Activated B cell treated with CpG ODN at 0.5 μM for 24 hours (primary cell): ENCODE measurements at regions not wholly inside any gene's neighbourhood (a gene's known extent, or its start where the extent isn't known, plus 50 kb on each side); places are given as distances from the start of the nearest gene placed in this dataset.

ENCODE experiments used
- ATAC-seq: fragments of 200-7000 bp; cut with Tn5 transposase; one replicate; pipeline ENCODE4 v1.10.0; 2021; ENCODE audit warnings: low read depth, mild to moderate bottlenecking, moderate library complexity
- CTCF ChIA-PET: fragments of 350-600 bp; sonication (Branson Sonifier 250); formaldehyde crosslinking; loops from one replicate; lab custom pipeline; 2021; ENCODE audit warnings: antibody characterized with exemption; lab: Charles Lee
- POLR2A ChIA-PET: fragments of 350-600 bp; sonication (Branson Sonifier 250); formaldehyde crosslinking; loops from one replicate; lab custom pipeline; 2021; ENCODE audit warnings: antibody characterized with exemption; lab: Charles Lee
- DNase-seq: peaks from one replicate; pipeline ENCODE4 v3.0.0; 2022
- H3K27ac Mint-ChIP-seq: one replicate; pipeline ENCODE4 v1.8.0; 2020; ENCODE audit warnings: mixed read lengths
- H3K27me3 Mint-ChIP-seq: one replicate; pipeline ENCODE4 v1.8.0; 2021; ENCODE audit warnings: mixed read lengths
- H3K36me3 Mint-ChIP-seq: one replicate; pipeline ENCODE4 v1.8.0; 2021; ENCODE audit warnings: low read depth, mixed read lengths
- H3K4me1 Mint-ChIP-seq: one replicate; pipeline ENCODE4 v1.8.0; 2021; ENCODE audit warnings: mixed read lengths
- H3K4me3 Mint-ChIP-seq: one replicate; pipeline ENCODE4 v1.8.0; 2020; ENCODE audit warnings: mild to moderate bottlenecking, mixed read lengths
- H3K9me3 Mint-ChIP-seq: one replicate; pipeline ENCODE4 v1.8.0; 2020; ENCODE audit warnings: mixed read lengths
- intact Hi-C: fragments of 100-400 bp; cut with micrococcal nuclease; formaldehyde crosslinking; loops from one replicate; pipeline ENCODE4 v1.15.1; 2024
- TF ChIP-seq, protein P1 (sequence below): fragments of 200-600 bp; IDR thresholded peaks from one replicate; pipeline ENCODE4 v1.8.0; 2022; ENCODE audit warnings: antibody characterized with exemption, mild to moderate bottlenecking

DNA sequence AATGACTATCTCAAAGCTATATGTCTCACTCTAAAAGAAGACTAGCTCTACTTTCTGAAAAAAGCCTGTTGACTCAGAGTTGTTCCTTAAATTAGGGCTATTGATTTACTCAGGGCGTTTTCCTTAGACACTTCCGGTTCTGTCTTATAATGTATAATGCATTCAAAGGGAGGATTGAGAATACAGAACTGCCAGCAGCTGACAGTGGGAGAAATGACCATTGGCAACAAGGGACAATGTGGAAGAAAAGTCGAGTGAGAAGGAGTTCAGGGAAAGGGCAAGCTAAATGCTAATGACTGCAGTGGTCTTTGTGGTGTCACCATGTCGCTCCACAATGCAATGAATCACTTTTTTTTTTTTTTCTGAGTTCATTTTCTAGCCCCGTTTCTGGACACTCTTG, 65.7 kb upstream of the ANKH start:
- Mint-ChIP-seq H3K4me3 (no peak overlapping the region), H3K27me3 (peaks cover 15% of the 10 kb centered on the region), H3K27ac (no peak overlapping the region), H3K9me3 (no peaks in the 10 kb centered on the region), H3K4me1 (peaks cover 8% of the 10 kb centered on the region), H3K36me3 (no peaks in the 10 kb centered on the region)
- POLR2A ChIA-PET, result no interaction called here
- CTCF ChIA-PET, result no interaction called here
- no peak for ATAC-seq
- TF ChIP-seq, protein P1, sequence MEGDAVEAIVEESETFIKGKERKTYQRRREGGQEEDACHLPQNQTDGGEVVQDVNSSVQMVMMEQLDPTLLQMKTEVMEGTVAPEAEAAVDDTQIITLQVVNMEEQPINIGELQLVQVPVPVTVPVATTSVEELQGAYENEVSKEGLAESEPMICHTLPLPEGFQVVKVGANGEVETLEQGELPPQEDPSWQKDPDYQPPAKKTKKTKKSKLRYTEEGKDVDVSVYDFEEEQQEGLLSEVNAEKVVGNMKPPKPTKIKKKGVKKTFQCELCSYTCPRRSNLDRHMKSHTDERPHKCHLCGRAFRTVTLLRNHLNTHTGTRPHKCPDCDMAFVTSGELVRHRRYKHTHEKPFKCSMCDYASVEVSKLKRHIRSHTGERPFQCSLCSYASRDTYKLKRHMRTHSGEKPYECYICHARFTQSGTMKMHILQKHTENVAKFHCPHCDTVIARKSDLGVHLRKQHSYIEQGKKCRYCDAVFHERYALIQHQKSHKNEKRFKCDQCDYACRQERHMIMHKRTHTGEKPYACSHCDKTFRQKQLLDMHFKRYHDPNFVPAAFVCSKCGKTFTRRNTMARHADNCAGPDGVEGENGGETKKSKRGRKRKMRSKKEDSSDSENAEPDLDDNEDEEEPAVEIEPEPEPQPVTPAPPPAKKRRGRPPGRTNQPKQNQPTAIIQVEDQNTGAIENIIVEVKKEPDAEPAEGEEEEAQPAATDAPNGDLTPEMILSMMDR, result no peak
- intact Hi-C loops, result no loop called here
- DNase-seq, result no peak

GRCh38 chr5:14936588-14936987, 65.0 kb upstream of the ANKH start:
- TF ChIP-seq, protein P1, result no peak
- CTCF ChIA-PET, result no interaction called here
- Mint-ChIP-seq H3K36me3 (no peaks in the 10 kb centered on the region), H3K27ac (no peak overlapping the region), H3K9me3 (no peaks in the 10 kb centered on the region), H3K27me3 (peaks cover 15% of the 10 kb centered on the region), H3K4me1 (peaks cover 8% of the 10 kb centered on the region), H3K4me3 (no peak overlapping the region)
- intact Hi-C loops, result no loop called here
- POLR2A ChIA-PET, result interaction anchor here (0.6 kb wide), 1 partner anchor 148 kb away, joined by 3 read pairs; no protein-coding TSS in a partner anchor
- DNase-seq (no peak), ATAC-seq (no peak)

DNA sequence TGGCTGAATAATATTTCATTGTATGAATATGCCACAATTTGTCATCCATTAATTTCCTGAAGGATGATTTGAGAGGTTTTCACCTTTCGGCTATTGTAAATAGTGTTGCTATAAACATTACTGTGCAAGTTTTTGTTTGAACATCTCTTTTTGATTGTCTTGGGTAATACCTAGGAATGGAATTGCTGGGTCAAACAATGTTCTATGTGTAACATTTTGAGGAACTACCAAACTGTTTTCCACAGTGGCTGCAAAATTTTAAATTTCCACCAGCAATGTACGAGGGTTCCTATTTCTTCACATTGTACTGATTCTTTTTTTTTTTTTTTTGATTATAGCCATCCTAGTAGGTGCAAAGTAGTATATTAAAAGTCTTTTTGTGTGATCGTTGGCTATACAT, 63.8 kb upstream of the ANKH start:
- Mint-ChIP-seq H3K36me3 (no peaks in the 10 kb centered on the region), H3K27ac (no peak overlapping the region), H3K27me3 (peaks cover 10% of the 10 kb centered on the region), H3K9me3 (no peaks in the 10 kb centered on the region), H3K4me1 (peaks cover 8% of the 10 kb centered on the region), H3K4me3 (no peak overlapping the region)
- no peak for ATAC-seq
- no peak for DNase-seq
- TF ChIP-seq, protein P1, result no peak
- intact Hi-C loops, result no loop called here
- ChIA-PET POLR2A (no interaction called here), CTCF (no interaction called here)

DNA sequence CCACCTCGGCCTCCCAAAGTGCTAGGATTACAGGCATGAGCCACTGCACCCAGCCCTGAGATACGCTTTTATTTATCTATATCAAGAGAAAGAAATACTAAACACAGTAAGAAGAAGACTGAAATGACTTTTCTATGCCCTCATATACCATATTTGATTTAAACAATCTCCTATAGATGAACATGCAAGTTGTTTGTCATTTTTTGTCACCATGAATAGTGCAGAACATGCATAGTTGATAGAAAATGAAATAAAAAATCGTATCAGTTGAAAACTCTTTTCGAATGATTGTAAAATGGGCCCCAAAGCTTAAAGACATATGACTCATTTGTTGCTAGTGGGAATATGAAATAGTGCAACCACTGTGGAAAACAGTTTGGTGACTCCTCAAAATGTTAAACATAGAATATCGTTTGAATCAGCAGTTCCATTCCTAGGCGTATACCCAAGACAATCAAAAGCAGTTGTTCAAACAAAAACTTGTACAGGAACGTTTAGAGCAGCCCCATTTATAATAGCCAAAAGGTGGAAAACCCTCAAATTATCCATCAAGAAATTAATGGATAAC, 61.4 kb upstream of the ANKH start:
- H3K4me3 Mint-ChIP-seq, result no peak overlapping the region
- no peak for DNase-seq
- H3K36me3 Mint-ChIP-seq, result no peaks in the 10 kb centered on the region
- ATAC-seq, result no peak
- H3K27me3 Mint-ChIP-seq, result peaks cover 8% of the 10 kb centered on the region
- no peak overlapping the region for H3K27ac Mint-ChIP-seq
- CTCF ChIA-PET, result interaction anchor here (0.6 kb wide), 1 partner anchor 119 kb away, joined by 4 read pairs; no protein-coding TSS in a partner anchor
- POLR2A ChIA-PET, result no interaction called here
- TF ChIP-seq, protein P1, result no peak
- H3K9me3 Mint-ChIP-seq, result no peaks in the 10 kb centered on the region
- intact Hi-C loops, result no loop called here
- H3K4me1 Mint-ChIP-seq, result peaks cover 8% of the 10 kb centered on the region

DNA sequence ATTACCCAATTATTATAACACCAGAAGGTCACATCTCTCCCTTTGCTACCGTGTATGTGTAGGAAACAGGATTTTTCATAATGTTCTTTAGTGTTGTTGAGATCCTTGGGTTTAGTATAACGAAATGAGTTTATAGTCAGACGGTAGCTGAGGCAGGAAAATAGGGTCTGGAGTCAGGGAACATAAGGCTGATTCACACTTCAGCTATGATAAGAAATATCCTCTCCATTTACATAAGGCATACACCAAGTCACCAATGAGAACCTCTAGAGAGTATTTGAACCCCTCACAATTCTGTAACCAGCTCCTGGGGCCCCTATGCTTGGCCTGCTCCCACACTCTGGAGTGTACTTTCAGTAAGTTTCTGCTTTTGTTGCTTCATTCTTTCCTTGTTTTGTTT, 58.9 kb upstream of the ANKH start:
- TF ChIP-seq, protein P1, result no peak
- CTCF ChIA-PET, result no interaction called here
- DNase-seq (no peak), ATAC-seq (no peak)
- intact Hi-C loops, result no loop called here
- no peaks in the 10 kb centered on the region for H3K36me3 Mint-ChIP-seq
- POLR2A ChIA-PET, result no interaction called here
- no peaks in the 10 kb centered on the region for H3K9me3 Mint-ChIP-seq
- no peak overlapping the region for H3K4me3 Mint-ChIP-seq
- H3K4me1 Mint-ChIP-seq, result no peaks in the 10 kb centered on the region
- no peak overlapping the region for H3K27ac Mint-ChIP-seq
- H3K27me3 Mint-ChIP-seq, result no peaks in the 10 kb centered on the region
